ENCODE measurements at regions not wholly inside any gene's neighbourhood (a gene's known extent, or its start where the extent isn't known, plus 50 kb on each side); places are given as distances from the start of the nearest gene placed in this dataset.
"Not testable (repeated sequence)": the region's sequence is repeated elsewhere in the genome, so short reads cannot be mapped to it uniquely, and the experiment has no call there.

GRCh38 chr5:17019324-17019723, 83.2 kb upstream of the MYO10 start:
- CTCF ChIA-PET, result no interaction called here
- DNase-seq, result no peak
- Mint-ChIP-seq H3K4me1 (no peaks in the 10 kb centered on the region), H3K36me3 (ENCODE audit: low read depth) (no peaks in the 10 kb centered on the region), H3K27ac (no peak overlapping the region), H3K9me3 (no peaks in the 10 kb centered on the region), H3K4me3 (no peak overlapping the region), H3K27me3 (no peaks in the 10 kb centered on the region)
- POLR2A ChIA-PET, result no interaction called here

GRCh38 chr5:17020678-17021601, 84.9 kb upstream of the MYO10 start:
- POLR2A ChIA-PET, result no interaction called here

GRCh38 chr5:17021602-17021932, 85.5 kb upstream of the MYO10 start:
- H3K27ac Mint-ChIP-seq, result no peak overlapping the region
- H3K4me1 Mint-ChIP-seq, result no peaks in the 10 kb centered on the region
- H3K4me3 Mint-ChIP-seq, result no peak overlapping the region
- CTCF ChIA-PET, result no interaction called here
- H3K36me3 Mint-ChIP-seq (ENCODE audit: low read depth), result no peaks in the 10 kb centered on the region
- DNase-seq, result no peak
- POLR2A ChIA-PET, result no interaction called here
- H3K9me3 Mint-ChIP-seq, result no peaks in the 10 kb centered on the region
- H3K27me3 Mint-ChIP-seq, result no peaks in the 10 kb centered on the region

More at GRCh38 chr5:17020678-17021601, 84.9 kb upstream of the MYO10 start:
- Mint-ChIP-seq H3K9me3 (no peaks in the 10 kb centered on the region), H3K27ac (no peak overlapping the region), H3K4me3 (no peak overlapping the region), H3K36me3 (ENCODE audit: low read depth) (no peaks in the 10 kb centered on the region), H3K4me1 (no peaks in the 10 kb centered on the region), H3K27me3 (no peaks in the 10 kb centered on the region)
- no peak for DNase-seq
- CTCF ChIA-PET, result no interaction called here

GRCh38 chr5:17022296-17022695, 86.2 kb upstream of the MYO10 start:
- no peaks in the 10 kb centered on the region for H3K36me3 Mint-ChIP-seq (ENCODE audit: low read depth)
- POLR2A ChIA-PET, result no interaction called here
- H3K4me3 Mint-ChIP-seq, result no peak overlapping the region
- DNase-seq, result no peak
- CTCF ChIA-PET, result no interaction called here
- H3K9me3 Mint-ChIP-seq, result no peaks in the 10 kb centered on the region
- no peaks in the 10 kb centered on the region for H3K4me1 Mint-ChIP-seq
- no peaks in the 10 kb centered on the region for H3K27me3 Mint-ChIP-seq
- no peak overlapping the region for H3K27ac Mint-ChIP-seq

- Mint-ChIP-seq H3K27me3 (no peaks in the 10 kb centered on the region), H3K27ac (no peak overlapping the region), H3K9me3 (no peaks in the 10 kb centered on the region), H3K36me3 (ENCODE audit: low read depth) (no peaks in the 10 kb centered on the region), H3K4me3 (no peak overlapping the region), H3K4me1 (no peaks in the 10 kb centered on the region)
- CTCF ChIA-PET, result no interaction called here
- POLR2A ChIA-PET, result no interaction called here
- DNase-seq, result no peak
These were observed 88.6 kb upstream of the MYO10 start for GRCh38 chr5:17024686-17025180.

- H3K9me3 Mint-ChIP-seq, result peaks cover 10% of the 10 kb centered on the region
- H3K4me1 Mint-ChIP-seq; H3K27ac Mint-ChIP-seq; DNase-seq; H3K27me3 Mint-ChIP-seq; H3K36me3 Mint-ChIP-seq (ENCODE audit: low read depth); H3K4me3 Mint-ChIP-seq; POLR2A ChIA-PET: not testable (repeated sequence)
- CTCF ChIA-PET, result interaction anchor here (0.6 kb wide), 1 partner anchor 27 kb away, joined by 5 read pairs; no protein-coding TSS in a partner anchor
These were observed 95.7 kb upstream of the MYO10 start for GRCh38 chr5:17031659-17032277.

GRCh38 chr5:17032314-17032985, 96.4 kb upstream of the MYO10 start:
- H3K36me3 Mint-ChIP-seq (ENCODE audit: low read depth); H3K27ac Mint-ChIP-seq; H3K4me3 Mint-ChIP-seq; CTCF ChIA-PET; DNase-seq; H3K4me1 Mint-ChIP-seq; H3K27me3 Mint-ChIP-seq; POLR2A ChIA-PET: not testable (repeated sequence)
- peaks cover 10% of the 10 kb centered on the region for H3K9me3 Mint-ChIP-seq

- CTCF ChIA-PET, result interaction anchor here (0.6 to 0.7 kb wide), 2 partner anchors 634 to 1458 kb away, joined by 4 read pairs; no protein-coding TSS in a partner anchor
- H3K36me3 Mint-ChIP-seq (ENCODE audit: low read depth); H3K4me1 Mint-ChIP-seq; H3K4me3 Mint-ChIP-seq; DNase-seq; H3K27ac Mint-ChIP-seq; POLR2A ChIA-PET; H3K27me3 Mint-ChIP-seq: not testable (repeated sequence)
- peaks cover 10% of the 10 kb centered on the region for H3K9me3 Mint-ChIP-seq
These were observed 98.9 kb upstream of the MYO10 start for GRCh38 chr5:17034992-17035391.

GRCh38 chr5:17037751-17038150, 101.7 kb upstream of the MYO10 start:
- Mint-ChIP-seq H3K4me1 (no peaks in the 10 kb centered on the region), H3K36me3 (ENCODE audit: low read depth) (no peaks in the 10 kb centered on the region), H3K4me3 (no peak overlapping the region), H3K9me3 (peaks cover 2% of the 10 kb centered on the region), H3K27me3 (no peaks in the 10 kb centered on the region), H3K27ac (no peak overlapping the region)
- DNase-seq, result no peak
- ChIA-PET CTCF (no interaction called here), POLR2A (no interaction called here)

- no peak overlapping the region for H3K4me3 Mint-ChIP-seq
- no peaks in the 10 kb centered on the region for H3K36me3 Mint-ChIP-seq (ENCODE audit: low read depth)
- no peaks in the 10 kb centered on the region for H3K4me1 Mint-ChIP-seq
- CTCF ChIA-PET, result no interaction called here
- no peak overlapping the region for H3K27ac Mint-ChIP-seq
- DNase-seq, result no peak
- POLR2A ChIA-PET, result no interaction called here
- no peaks in the 10 kb centered on the region for H3K27me3 Mint-ChIP-seq
- no peaks in the 10 kb centered on the region for H3K9me3 Mint-ChIP-seq
These were observed 103.1 kb upstream of the MYO10 start for GRCh38 chr5:17039170-17039569.

GRCh38 chr5:17042041-17042440, 106.0 kb upstream of the MYO10 start:
- H3K9me3 Mint-ChIP-seq, result no peaks in the 10 kb centered on the region
- ChIA-PET POLR2A (no interaction called here), CTCF (no interaction called here)
- no peaks in the 10 kb centered on the region for H3K4me1 Mint-ChIP-seq
- H3K27ac Mint-ChIP-seq, result no peak overlapping the region
- H3K4me3 Mint-ChIP-seq, result no peak overlapping the region
- DNase-seq, result no peak
- H3K36me3 Mint-ChIP-seq (ENCODE audit: low read depth), result no peaks in the 10 kb centered on the region
- no peaks in the 10 kb centered on the region for H3K27me3 Mint-ChIP-seq

GRCh38 chr5:17046320-17046719, 110.2 kb upstream of the MYO10 start:
- Mint-ChIP-seq H3K27me3 (no peaks in the 10 kb centered on the region), H3K36me3 (ENCODE audit: low read depth) (no peaks in the 10 kb centered on the region), H3K4me3 (no peak overlapping the region), H3K9me3 (no peaks in the 10 kb centered on the region), H3K27ac (no peak overlapping the region), H3K4me1 (no peaks in the 10 kb centered on the region)
- POLR2A ChIA-PET, result no interaction called here
- no peak for DNase-seq
- CTCF ChIA-PET, result no interaction called here

- Mint-ChIP-seq H3K9me3 (no peaks in the 10 kb centered on the region), H3K4me3 (no peak overlapping the region), H3K27me3 (no peaks in the 10 kb centered on the region), H3K4me1 (no peaks in the 10 kb centered on the region), H3K36me3 (ENCODE audit: low read depth) (no peaks in the 10 kb centered on the region), H3K27ac (no peak overlapping the region)
- DNase-seq, result no peak
- POLR2A ChIA-PET, result no interaction called here
- CTCF ChIA-PET, result no interaction called here
These were observed 114.1 kb upstream of the MYO10 start for GRCh38 chr5:17050236-17050635.
